MCF 10A (cell line): ENCODE measurements at regions not wholly inside any gene's neighbourhood (a gene's known extent, or its start where the extent isn't known, plus 50 kb on each side); places are given as distances from the start of the nearest gene placed in this dataset.

Source experiments
- BruUV-seq: library from RNA; stranded (reverse); fragments of 400-500 nt; replicated peaks from 2 replicates; lab custom pipeline; 2021; lab: Mats Ljungman, UMichigan
- CTCF ChIA-PET: fragments of 300-600 bp; sonication (Branson Sonifier 250); formaldehyde crosslinking; extraction: SDS; loops from one replicate; lab custom pipeline; 2021; ENCODE audit warnings: antibody characterized with exemption, inconsistent platforms; lab: Yijun Ruan, JAX
- POLR2A ChIA-PET: fragments of 300-600, 350-650 bp; sonication (Branson Sonifier 250); formaldehyde crosslinking; extraction: SDS; loops from one replicate; lab custom pipeline; 2020; ENCODE audit warnings: antibody characterized with exemption, inconsistent platforms; lab: Yijun Ruan, JAX
- DNase-seq: peaks from one replicate; pipeline ENCODE4 v3.0.0-alpha.2; 2018; ENCODE audit not compliant: unreplicated experiment
- H3K27ac Mint-ChIP-seq: one replicate; pipeline ENCODE4 v1.8.0; 2022; ENCODE audit warnings: mild to moderate bottlenecking, low read depth, mixed read lengths; ENCODE audit not compliant: unreplicated experiment
- H3K27me3 Mint-ChIP-seq: one replicate; pipeline ENCODE4 v1.8.0; 2022; ENCODE audit warnings: mixed read lengths; ENCODE audit not compliant: insufficient read depth, unreplicated experiment
- H3K36me3 Mint-ChIP-seq: one replicate; pipeline ENCODE4 v1.8.0; 2022; ENCODE audit warnings: mild to moderate bottlenecking, moderate library complexity, mixed read lengths; ENCODE audit not compliant: insufficient read depth, unreplicated experiment
- H3K4me1 Mint-ChIP-seq: one replicate; pipeline ENCODE4 v1.8.0; 2022; ENCODE audit warnings: mixed read lengths; ENCODE audit not compliant: insufficient read depth, unreplicated experiment
- H3K4me3 Mint-ChIP-seq: one replicate; pipeline ENCODE4 v1.8.0; 2022; ENCODE audit warnings: mild to moderate bottlenecking, moderate library complexity, mixed read lengths; ENCODE audit not compliant: unreplicated experiment
- H3K9me3 Mint-ChIP-seq: one replicate; pipeline ENCODE4 v1.8.0; 2022; ENCODE audit warnings: mixed read lengths; ENCODE audit not compliant: unreplicated experiment
- intact Hi-C: fragments of 100-400 bp; cut with micrococcal nuclease; formaldehyde crosslinking; loops from 2 replicates; pipeline ENCODE4 v1.14.1; 2022
- TF ChIP-seq, protein P1 (sequence below): fragments of 200-600 bp; IDR thresholded peaks from one replicate; pipeline ENCODE4 v1.8.0; 2022; ENCODE audit warnings: antibody characterized with exemption, mild to moderate bottlenecking; ENCODE audit not compliant: unreplicated experiment

DNA sequence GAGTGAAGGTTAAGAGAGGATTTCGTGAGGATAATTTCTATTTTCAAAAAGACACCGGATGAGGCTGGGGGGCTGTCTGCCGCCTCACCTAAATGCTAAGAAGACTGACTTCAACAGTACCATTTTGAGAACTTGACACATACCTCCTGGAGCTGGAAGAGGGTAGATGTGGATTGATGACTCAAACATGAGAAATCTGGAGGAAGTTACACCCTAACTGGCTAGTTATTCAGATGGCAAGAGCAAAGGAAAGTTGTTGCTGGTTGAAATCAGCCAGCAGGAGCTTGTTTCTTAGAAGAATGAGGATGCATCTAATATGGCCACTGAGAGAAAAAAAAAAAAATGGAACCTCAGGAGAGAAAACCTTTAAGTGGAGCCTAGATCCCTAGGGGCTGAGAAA is 76.2 kb upstream of the KIAA1217 start:
- peaks cover 37% of the 10 kb centered on the region for H3K27me3 Mint-ChIP-seq
- no peaks in the 10 kb centered on the region for H3K4me1 Mint-ChIP-seq
- peak; percentile 1 for DNase-seq
- TF ChIP-seq, protein P1, sequence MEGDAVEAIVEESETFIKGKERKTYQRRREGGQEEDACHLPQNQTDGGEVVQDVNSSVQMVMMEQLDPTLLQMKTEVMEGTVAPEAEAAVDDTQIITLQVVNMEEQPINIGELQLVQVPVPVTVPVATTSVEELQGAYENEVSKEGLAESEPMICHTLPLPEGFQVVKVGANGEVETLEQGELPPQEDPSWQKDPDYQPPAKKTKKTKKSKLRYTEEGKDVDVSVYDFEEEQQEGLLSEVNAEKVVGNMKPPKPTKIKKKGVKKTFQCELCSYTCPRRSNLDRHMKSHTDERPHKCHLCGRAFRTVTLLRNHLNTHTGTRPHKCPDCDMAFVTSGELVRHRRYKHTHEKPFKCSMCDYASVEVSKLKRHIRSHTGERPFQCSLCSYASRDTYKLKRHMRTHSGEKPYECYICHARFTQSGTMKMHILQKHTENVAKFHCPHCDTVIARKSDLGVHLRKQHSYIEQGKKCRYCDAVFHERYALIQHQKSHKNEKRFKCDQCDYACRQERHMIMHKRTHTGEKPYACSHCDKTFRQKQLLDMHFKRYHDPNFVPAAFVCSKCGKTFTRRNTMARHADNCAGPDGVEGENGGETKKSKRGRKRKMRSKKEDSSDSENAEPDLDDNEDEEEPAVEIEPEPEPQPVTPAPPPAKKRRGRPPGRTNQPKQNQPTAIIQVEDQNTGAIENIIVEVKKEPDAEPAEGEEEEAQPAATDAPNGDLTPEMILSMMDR = no peak
- POLR2A ChIA-PET = no interaction called here
- H3K9me3 Mint-ChIP-seq = no peaks in the 10 kb centered on the region
- BruUV-seq = no TSS peak
- H3K4me3 Mint-ChIP-seq = no peak overlapping the region
- no peak overlapping the region for H3K27ac Mint-ChIP-seq
- intact Hi-C loops = no loop called here
- CTCF ChIA-PET = interaction anchor here (3.4 kb wide), 1 partner anchor 138 kb away, joined by 17 read pairs; no protein-coding TSS in a partner anchor
- H3K36me3 Mint-ChIP-seq = no peaks in the 10 kb centered on the region

DNA sequence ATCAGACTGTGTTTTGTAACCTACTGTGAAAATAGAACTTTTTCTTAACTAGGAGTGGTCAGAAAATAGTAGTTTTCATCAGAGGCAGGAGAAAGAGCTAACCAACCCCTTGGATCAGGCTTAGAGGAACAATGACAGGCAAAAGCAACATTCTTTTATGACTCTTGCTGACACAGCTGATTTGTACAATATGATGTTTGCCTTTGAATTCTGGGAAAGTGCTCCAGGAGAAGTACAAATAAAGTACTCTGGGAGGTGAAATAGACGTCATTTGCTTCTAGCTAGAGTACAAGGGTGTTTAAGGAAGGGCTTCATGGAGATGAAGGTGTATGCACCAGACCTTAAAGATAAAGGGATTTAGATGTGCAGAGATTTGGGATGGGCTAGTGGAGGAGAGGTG is 75.1 kb upstream of the KIAA1217 start:
- ChIA-PET POLR2A (no interaction called here), CTCF (interaction anchor here (0.9 to 3.4 kb wide), 2 partner anchors 9 to 139 kb away, joined by 3 to 17 read pairs; no protein-coding TSS in a partner anchor)
- Mint-ChIP-seq H3K4me3 (no peak overlapping the region), H3K36me3 (no peaks in the 10 kb centered on the region), H3K27ac (no peak overlapping the region), H3K27me3 (peaks cover 26% of the 10 kb centered on the region), H3K4me1 (no peaks in the 10 kb centered on the region), H3K9me3 (no peaks in the 10 kb centered on the region)
- no peak for DNase-seq
- TF ChIP-seq, protein P1 = no peak
- no TSS peak for BruUV-seq
- intact Hi-C loops = no loop called here

DNA sequence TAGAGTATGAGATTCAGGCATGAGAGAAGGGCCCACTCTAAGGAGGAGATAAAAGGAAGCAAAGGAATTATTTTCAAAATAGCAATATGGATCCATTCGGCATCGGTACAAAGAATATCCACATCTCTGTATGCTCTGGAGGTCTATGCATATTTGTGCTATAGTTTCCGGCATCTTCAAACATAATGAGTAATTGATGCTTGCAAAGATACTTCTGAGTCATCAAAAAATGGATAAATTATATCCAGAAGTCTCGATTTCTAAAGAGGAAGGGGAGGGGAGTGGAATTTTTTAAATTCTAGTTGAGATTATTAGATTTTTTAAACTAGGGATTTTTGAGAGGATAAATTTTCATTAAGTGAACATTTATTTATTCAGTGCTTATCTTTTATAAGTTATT is 72.9 kb upstream of the KIAA1217 start:
- BruUV-seq = no TSS peak

DNA sequence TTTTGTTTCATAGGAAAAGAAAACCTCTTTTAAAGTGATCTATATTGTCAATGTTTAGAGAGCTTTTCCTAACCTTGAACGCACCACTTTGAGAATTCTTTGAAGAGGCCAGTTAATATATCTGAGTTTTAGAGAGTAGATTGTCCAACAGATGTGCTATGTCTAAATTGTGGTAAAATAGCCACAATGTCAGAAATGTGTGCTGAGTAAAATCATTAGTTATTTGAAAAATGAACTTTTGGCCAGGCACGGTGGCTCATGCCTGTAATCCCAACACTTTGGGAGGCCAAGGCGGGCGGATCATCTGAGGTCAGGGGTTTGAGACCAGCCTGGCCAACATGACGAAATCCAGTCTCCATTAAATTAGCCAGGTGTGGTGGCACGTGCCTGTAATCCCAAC is 61.6 kb upstream of the KIAA1217 start:
- BruUV-seq = no TSS peak
- Mint-ChIP-seq H3K27me3 (peaks cover 27% of the 10 kb centered on the region), H3K4me3 (no peak overlapping the region), H3K9me3 (no peaks in the 10 kb centered on the region), H3K27ac (no peak overlapping the region), H3K4me1 (no peaks in the 10 kb centered on the region), H3K36me3 (no peaks in the 10 kb centered on the region)
- ChIA-PET POLR2A (no interaction called here), CTCF (no interaction called here)
- DNase-seq = no peak
- intact Hi-C loops = no loop called here
- TF ChIP-seq, protein P1 = no peak

More for the DNA sequence above, 72.9 kb upstream of the KIAA1217 start:
- no peaks in the 10 kb centered on the region for H3K36me3 Mint-ChIP-seq
- TF ChIP-seq, protein P1 = no peak
- CTCF ChIA-PET = no interaction called here
- H3K4me1 Mint-ChIP-seq = no peaks in the 10 kb centered on the region
- H3K27me3 Mint-ChIP-seq = peaks cover 26% of the 10 kb centered on the region
- intact Hi-C loops = no loop called here
- no peak for DNase-seq
- POLR2A ChIA-PET = no interaction called here
- H3K9me3 Mint-ChIP-seq = no peaks in the 10 kb centered on the region
- H3K27ac Mint-ChIP-seq = no peak overlapping the region
- H3K4me3 Mint-ChIP-seq = no peak overlapping the region
